Hypothalamus (tissue), 51 donors: ENCODE measurements at regions not wholly inside any gene's neighbourhood (a gene's known extent, or its start where the extent isn't known, plus 50 kb on each side); places are given as distances from the start of the nearest gene placed in this dataset.
"Not testable (repeated sequence)": the region's sequence is repeated elsewhere in the genome, so short reads cannot be mapped to it uniquely, and the experiment has no call there.

Source experiments
- DNase-seq, 51 donors: peaks; one replicate each; lab custom pipeline; 2025; lab: John Stamatoyannopoulos, UW

GRCh38 chr18:42437646-42438045 is 482.6 kb downstream of the PIK3C3 start:
- DNase-seq, result no peak

GRCh38 chr18:42442656-42443055 is 487.6 kb downstream of the PIK3C3 start:
- DNase-seq, result no peak

- no peak for DNase-seq
Measured at GRCh38 chr18:42444349-42444748, 489.3 kb downstream of the PIK3C3 start.

- DNase-seq, result no peak
Measured at GRCh38 chr18:42445359-42445758, 490.3 kb downstream of the PIK3C3 start.

- no peak for DNase-seq
Measured at GRCh38 chr18:42446195-42446594, 491.2 kb downstream of the PIK3C3 start.

- DNase-seq, result no peak
Measured at GRCh38 chr18:42447688-42448087, 492.7 kb downstream of the PIK3C3 start.

GRCh38 chr18:42458226-42458625 is 503.2 kb downstream of the PIK3C3 start:
- no peak for DNase-seq

- DNase-seq, result no peak
Measured at GRCh38 chr18:42459873-42460272, 504.8 kb downstream of the PIK3C3 start.

- no peak for DNase-seq
Measured at GRCh38 chr18:42471885-42472284, 516.9 kb downstream of the PIK3C3 start.

GRCh38 chr18:42473611-42474010 is 518.6 kb downstream of the PIK3C3 start:
- DNase-seq, result no peak

GRCh38 chr18:42474577-42474976 is 519.5 kb downstream of the PIK3C3 start:
- no peak for DNase-seq

- no peak for DNase-seq
Measured at GRCh38 chr18:42475157-42475556, 520.1 kb downstream of the PIK3C3 start.

- DNase-seq, result no peak
Measured at GRCh38 chr18:42477267-42477666, 522.2 kb downstream of the PIK3C3 start.

- no peak for DNase-seq
Measured at GRCh38 chr18:42480441-42480840, 525.4 kb downstream of the PIK3C3 start.

- DNase-seq, result no peak
Measured at GRCh38 chr18:42484648-42485047, 529.6 kb downstream of the PIK3C3 start.

- DNase-seq, result no peak
Measured at GRCh38 chr18:42486271-42486670, 531.2 kb downstream of the PIK3C3 start.

- no peak for DNase-seq
Measured at GRCh38 chr18:42508683-42509296, 553.8 kb downstream of the PIK3C3 start.

- DNase-seq, result no peak
Measured at GRCh38 chr18:42509750-42510415, 554.8 kb downstream of the PIK3C3 start.

- no peak for DNase-seq
Measured at GRCh38 chr18:42510540-42510939, 555.5 kb downstream of the PIK3C3 start.

- DNase-seq, result no peak
Measured at GRCh38 chr18:42513441-42513840, 558.4 kb downstream of the PIK3C3 start.

- DNase-seq, result no peak
Measured at GRCh38 chr18:42514512-42514911, 559.5 kb downstream of the PIK3C3 start.

GRCh38 chr18:42517896-42518295 is 562.9 kb downstream of the PIK3C3 start:
- DNase-seq, result no peak

- DNase-seq, result not testable (repeated sequence)
Measured at GRCh38 chr18:42518331-42518730, 563.3 kb downstream of the PIK3C3 start.
